HepG2 (cell line): ENCODE measurements at regions not wholly inside any gene's neighbourhood (a gene's known extent, or its start where the extent isn't known, plus 50 kb on each side); places are given as distances from the start of the nearest gene placed in this dataset.

Source experiments
- BCL6 ChIP-seq: IDR thresholded peaks from 2 replicates; pipeline ENCODE4 v1.6.1; 2016; ENCODE audit warnings: missing genetic modification reagents, missing compliant biosample characterization
- CBX1 ChIP-seq: IDR thresholded peaks from one replicate; pipeline ENCODE4 v1.6.1; 2016; ENCODE audit warnings: antibody characterized with exemption, low read depth
- CEBPG ChIP-seq: IDR thresholded peaks from 2 replicates; pipeline ENCODE4 v1.6.1; 2016
- DMAP1 ChIP-seq: IDR thresholded peaks from 2 replicates; pipeline ENCODE4 v1.6.1; 2016
- HNRNPUL1 ChIP-seq: fragments of 200-400 bp; formaldehyde crosslinking; IDR thresholded peaks from 2 replicates; pipeline ENCODE4 v1.6.1; 2017; ENCODE audit warnings: low read depth, mild to moderate bottlenecking, low read length, moderate library complexity
- MAFG ChIP-seq: sonication (generic); formaldehyde crosslinking; IDR thresholded peaks from 2 replicates; pipeline ENCODE4 v1.5.1; 2020; ENCODE audit warnings: mild to moderate bottlenecking, missing genetic modification reagents
- MAFK ChIP-seq, 2 experiments: IDR thresholded peaks in 1 of 2; conservative IDR thresholded peaks in 1 of 2; 2 replicates each; pipeline ENCODE4 v1.6.1; 2011; ENCODE audit warnings: improper control_type of control experiment in 2 of 2, low read length in 2 of 2
- PPARG ChIP-seq: conservative IDR thresholded peaks from 2 replicates; pipeline ENCODE4 v1.6.1; 2016; ENCODE audit warnings: missing biosample characterization, missing genetic modification reagents
- SALL2 ChIP-seq: sonication (generic); formaldehyde crosslinking; IDR thresholded peaks from 2 replicates; pipeline ENCODE4 v1.8.1; 2023; ENCODE audit warnings: mild to moderate bottlenecking, missing genetic modification reagents, inconsistent platforms
- SATB2 ChIP-seq: sonication (generic); formaldehyde crosslinking; IDR thresholded peaks from 2 replicates; pipeline ENCODE4 v1.5.0; 2020; ENCODE audit warnings: missing genetic modification reagents
- SOX5 ChIP-seq: IDR thresholded peaks from 2 replicates; pipeline ENCODE4 v1.6.1; 2016; ENCODE audit warnings: borderline replicate concordance
- THAP11 ChIP-seq: IDR thresholded peaks from 2 replicates; pipeline ENCODE4 v1.6.1; 2016; ENCODE audit warnings: missing biosample characterization, missing genetic modification reagents
- ZFY ChIP-seq: sonication (generic); formaldehyde crosslinking; IDR thresholded peaks from 2 replicates; pipeline ENCODE4 v1.4.0; 2020; ENCODE audit warnings: missing genetic modification reagents
- ZNF678 ChIP-seq: sonication (generic); formaldehyde crosslinking; IDR thresholded peaks from 2 replicates; pipeline ENCODE4 v1.4.0; 2020; ENCODE audit warnings: mild to moderate bottlenecking, missing genetic modification reagents
- TF ChIP-seq, protein P1 (sequence below): sonication (generic); formaldehyde crosslinking; IDR thresholded peaks from 2 replicates; pipeline ENCODE4 v1.4.0; 2020; ENCODE audit warnings: missing genetic modification reagents, low read depth, mild to moderate bottlenecking, borderline replicate concordance
- TF ChIP-seq, protein P2 (sequence below): sonication (generic); formaldehyde crosslinking; IDR thresholded peaks from 2 replicates; pipeline ENCODE4 v1.9.0; 2022; ENCODE audit warnings: low read depth, missing genetic modification reagents
- TF ChIP-seq, protein P3 (sequence below): sonication (generic); formaldehyde crosslinking; IDR thresholded peaks from 2 replicates; pipeline ENCODE4 v1.4.0; 2020; ENCODE audit warnings: missing genetic modification reagents
- TF ChIP-seq, protein P4 (sequence below): IDR thresholded peaks from 2 replicates; pipeline ENCODE4 v1.6.1; 2018; ENCODE audit warnings: missing genetic modification reagents
- TF ChIP-seq, protein P5 (sequence below): fragments of 450-650 bp; IDR thresholded peaks from 2 replicates; pipeline ENCODE4 v1.6.1; 2017

DNA sequence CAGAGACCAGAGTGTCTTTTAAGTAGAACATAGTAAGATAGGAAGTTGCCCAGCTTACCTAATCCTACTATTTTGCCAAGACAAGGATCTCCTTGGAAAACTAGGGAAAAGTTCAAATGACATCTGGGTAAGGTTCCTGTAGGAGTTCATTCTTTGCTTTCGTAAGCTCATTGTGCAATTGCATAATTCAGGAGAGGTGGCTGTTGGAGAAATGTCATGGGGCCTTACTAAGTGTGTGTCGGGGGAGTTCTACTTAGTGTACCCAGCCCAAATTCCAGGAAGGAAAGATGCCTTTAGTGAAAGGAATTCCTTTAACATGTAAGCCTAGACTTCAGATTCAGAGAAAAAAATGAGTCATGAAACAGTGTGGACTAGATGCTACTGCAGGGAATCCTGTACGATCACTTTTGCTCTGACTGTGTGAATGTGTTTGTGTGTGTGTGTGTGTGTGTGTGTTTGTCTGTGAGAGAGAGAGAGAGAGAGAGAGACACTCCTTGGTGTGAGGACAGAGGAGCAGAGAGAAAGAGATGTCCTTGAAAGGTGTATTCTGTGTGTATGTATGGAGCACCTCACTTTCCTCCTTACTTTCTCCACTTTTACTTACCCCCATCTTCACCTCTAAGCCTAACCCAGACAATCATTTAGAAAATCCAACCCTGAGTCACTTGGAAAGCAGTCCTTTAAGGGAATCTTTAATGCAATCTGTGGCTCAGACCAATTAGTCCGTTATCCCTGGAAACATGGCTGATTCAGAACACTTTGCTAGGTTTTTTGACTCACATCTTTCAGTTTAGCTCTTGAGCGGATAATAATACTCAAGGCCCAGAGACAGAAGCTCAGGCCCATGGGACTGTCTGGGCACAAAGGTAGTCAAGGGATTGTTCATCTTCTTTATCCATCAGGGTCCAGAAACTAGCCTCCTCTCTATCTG, 114.5 kb upstream of the ACSL4 start (continued):
- TF ChIP-seq, protein P1, sequence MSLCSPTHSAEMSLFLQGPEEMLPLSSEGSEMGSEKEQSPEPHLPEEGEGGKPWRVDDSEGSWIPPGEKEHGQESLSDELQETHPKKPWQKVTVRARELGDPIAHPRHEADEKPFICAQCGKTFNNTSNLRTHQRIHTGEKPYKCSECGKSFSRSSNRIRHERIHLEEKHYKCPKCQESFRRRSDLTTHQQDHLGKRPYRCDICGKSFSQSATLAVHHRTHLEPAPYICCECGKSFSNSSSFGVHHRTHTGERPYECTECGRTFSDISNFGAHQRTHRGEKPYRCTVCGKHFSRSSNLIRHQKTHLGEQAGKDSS (CRISPR knock-in tag) = no peak
- peak; percentile 92 for TF ChIP-seq PPARG (CRISPR knock-in tag)
- TF ChIP-seq DMAP1 (CRISPR knock-in tag) = no peak
- TF ChIP-seq, protein P2, sequence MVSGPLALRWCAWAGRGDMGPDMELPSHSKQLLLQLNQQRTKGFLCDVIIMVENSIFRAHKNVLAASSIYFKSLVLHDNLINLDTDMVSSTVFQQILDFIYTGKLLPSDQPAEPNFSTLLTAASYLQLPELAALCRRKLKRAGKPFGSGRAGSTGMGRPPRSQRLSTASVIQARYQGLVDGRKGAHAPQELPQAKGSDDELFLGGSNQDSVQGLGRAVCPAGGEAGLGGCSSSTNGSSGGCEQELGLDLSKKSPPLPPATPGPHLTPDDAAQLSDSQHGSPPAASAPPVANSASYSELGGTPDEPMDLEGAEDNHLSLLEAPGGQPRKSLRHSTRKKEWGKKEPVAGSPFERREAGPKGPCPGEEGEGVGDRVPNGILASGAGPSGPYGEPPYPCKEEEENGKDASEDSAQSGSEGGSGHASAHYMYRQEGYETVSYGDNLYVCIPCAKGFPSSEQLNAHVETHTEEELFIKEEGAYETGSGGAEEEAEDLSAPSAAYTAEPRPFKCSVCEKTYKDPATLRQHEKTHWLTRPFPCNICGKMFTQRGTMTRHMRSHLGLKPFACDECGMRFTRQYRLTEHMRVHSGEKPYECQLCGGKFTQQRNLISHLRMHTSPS (CRISPR knock-in tag) = no peak
- no peak for TF ChIP-seq CBX1
- no peak for TF ChIP-seq HNRNPUL1
- TF ChIP-seq CEBPG (CRISPR knock-in tag) = peak; percentile 90
- TF ChIP-seq ZNF678 (CRISPR knock-in tag) = no peak
- TF ChIP-seq BCL6 = peak; percentile 39; the same call in 1 of the 2 replicates
- no peak for TF ChIP-seq MAFK (conservative IDR thresholded peaks at IDR 0.05 in 1 of 2, IDR thresholded peaks at IDR 0.05 in 1 of 2; ENCODE audit: low read length in 2 of 2)
- TF ChIP-seq SOX5 (CRISPR knock-in tag) = 0 out of 2 replicates have a peak, but pooled peaks have one; percentile 14
- TF ChIP-seq, protein P3, sequence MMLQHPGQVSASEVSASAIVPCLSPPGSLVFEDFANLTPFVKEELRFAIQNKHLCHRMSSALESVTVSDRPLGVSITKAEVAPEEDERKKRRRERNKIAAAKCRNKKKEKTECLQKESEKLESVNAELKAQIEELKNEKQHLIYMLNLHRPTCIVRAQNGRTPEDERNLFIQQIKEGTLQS (CRISPR knock-in tag) = no peak
- no peak for TF ChIP-seq SALL2
- TF ChIP-seq, protein P4, sequence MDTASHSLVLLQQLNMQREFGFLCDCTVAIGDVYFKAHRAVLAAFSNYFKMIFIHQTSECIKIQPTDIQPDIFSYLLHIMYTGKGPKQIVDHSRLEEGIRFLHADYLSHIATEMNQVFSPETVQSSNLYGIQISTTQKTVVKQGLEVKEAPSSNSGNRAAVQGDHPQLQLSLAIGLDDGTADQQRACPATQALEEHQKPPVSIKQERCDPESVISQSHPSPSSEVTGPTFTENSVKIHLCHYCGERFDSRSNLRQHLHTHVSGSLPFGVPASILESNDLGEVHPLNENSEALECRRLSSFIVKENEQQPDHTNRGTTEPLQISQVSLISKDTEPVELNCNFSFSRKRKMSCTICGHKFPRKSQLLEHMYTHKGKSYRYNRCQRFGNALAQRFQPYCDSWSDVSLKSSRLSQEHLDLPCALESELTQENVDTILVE (CRISPR knock-in tag) = no peak
- TF ChIP-seq ZFY (CRISPR knock-in tag) = no peak
- TF ChIP-seq SATB2 (CRISPR knock-in tag) = no peak
- no peak for TF ChIP-seq THAP11 (CRISPR knock-in tag)
- TF ChIP-seq, protein P5, sequence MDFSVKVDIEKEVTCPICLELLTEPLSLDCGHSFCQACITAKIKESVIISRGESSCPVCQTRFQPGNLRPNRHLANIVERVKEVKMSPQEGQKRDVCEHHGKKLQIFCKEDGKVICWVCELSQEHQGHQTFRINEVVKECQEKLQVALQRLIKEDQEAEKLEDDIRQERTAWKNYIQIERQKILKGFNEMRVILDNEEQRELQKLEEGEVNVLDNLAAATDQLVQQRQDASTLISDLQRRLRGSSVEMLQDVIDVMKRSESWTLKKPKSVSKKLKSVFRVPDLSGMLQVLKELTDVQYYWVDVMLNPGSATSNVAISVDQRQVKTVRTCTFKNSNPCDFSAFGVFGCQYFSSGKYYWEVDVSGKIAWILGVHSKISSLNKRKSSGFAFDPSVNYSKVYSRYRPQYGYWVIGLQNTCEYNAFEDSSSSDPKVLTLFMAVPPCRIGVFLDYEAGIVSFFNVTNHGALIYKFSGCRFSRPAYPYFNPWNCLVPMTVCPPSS = no peak
- TF ChIP-seq MAFG (CRISPR knock-in tag) = no peak
